ENCODE measurements at regions not wholly inside any gene's neighbourhood (a gene's known extent, or its start where the extent isn't known, plus 50 kb on each side); places are given as distances from the start of the nearest gene placed in this dataset.

DNA sequence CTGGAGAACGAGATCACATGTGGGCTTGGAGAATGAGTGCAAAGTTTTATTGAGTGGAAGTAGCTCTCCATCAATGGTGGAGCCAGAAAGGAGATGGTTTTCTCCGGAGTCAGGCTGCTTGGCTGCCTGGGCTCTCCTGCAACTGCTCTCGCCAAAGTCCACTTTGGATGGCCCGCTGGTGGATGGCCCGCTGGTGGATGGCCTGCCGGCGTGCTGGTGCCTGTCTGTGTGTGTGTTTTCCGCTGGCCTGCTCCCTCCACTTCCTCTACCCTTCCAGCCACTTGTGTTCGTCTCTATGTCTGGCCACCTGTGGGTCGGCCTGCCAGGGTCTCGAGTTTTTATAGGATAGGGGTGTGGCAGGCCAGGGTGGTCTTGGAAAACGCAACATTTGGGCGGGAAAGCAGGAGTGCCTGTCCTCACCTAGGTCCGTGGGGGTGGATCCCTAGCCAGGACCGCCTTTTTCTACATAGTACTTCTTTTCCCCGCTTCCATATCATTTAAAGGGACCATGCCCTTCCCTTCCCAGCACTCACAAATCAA lies 1292.1 kb upstream of the PIK3C3 start:
- DNase-seq (ENCODE audit: low spot score), result no peak

- no peak for DNase-seq (ENCODE audit: low spot score)
These were observed 1301.4 kb upstream of the PIK3C3 start for GRCh38 chr18:40653682-40654081.

DNA sequence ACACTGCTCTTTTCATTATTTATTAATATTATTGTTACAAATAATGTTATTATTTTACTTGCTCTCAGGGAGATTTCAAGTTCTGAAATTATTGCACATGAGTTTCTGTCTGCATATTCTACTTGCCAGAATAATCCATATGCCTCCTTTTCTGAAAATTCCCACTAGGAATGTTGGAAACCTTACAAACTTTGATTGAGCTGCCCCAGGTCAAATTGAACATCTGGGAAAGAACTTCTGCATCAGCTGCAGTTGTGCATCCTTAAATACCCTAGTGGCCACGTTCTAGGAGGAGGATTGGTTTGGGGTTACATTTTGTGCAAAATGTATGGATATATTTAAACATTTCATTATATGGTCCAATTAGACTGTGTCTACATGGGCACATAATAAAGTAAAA lies 1302.7 kb upstream of the PIK3C3 start:
- DNase-seq (ENCODE audit: low spot score), result no peak

- DNase-seq (ENCODE audit: low spot score), result no peak
These were observed 1303.9 kb upstream of the PIK3C3 start for GRCh38 chr18:40651163-40651562.

GRCh38 chr18:40642692-40643229 lies 1312.3 kb upstream of the PIK3C3 start:
- no peak for DNase-seq (ENCODE audit: low spot score)

DNA sequence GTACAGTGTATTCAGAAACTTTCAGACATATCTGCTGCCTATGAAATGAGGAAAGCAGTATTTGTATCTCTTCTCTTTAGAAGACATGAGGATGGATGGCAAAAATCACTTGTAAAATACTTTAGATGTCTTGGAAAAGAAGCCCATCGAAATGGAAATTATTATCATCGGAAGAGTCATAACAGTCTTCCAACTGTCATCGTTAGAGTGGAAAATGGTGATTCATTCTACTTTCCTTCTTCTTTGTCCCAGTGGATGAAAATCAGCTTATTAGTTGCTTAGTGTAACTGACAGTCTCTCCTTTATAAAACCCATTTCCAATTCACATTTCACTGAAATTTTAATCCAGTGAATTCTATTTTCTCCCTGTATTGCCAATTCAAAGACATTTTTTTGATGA lies 1323.7 kb upstream of the PIK3C3 start:
- DNase-seq (ENCODE audit: low spot score), result no peak

DNA sequence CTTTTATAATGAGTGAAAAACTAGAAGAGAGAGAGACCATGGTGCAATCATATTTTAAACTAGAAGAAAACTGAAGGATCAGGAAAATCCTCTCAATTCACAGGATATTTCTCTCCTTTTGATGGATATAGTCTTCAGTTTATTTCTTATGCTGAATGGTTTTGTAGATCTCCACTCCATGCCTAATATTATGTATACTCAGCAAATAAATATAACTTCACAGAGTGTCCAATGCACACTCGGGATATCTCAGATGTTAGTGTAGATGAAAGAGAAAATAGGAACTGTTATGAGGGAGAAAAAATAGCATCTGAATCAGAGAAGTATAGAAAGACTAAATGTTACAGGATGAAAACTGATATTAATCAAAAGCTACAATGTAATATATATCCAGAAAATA lies 1324.5 kb upstream of the PIK3C3 start:
- no peak for DNase-seq (ENCODE audit: low spot score)

DNA sequence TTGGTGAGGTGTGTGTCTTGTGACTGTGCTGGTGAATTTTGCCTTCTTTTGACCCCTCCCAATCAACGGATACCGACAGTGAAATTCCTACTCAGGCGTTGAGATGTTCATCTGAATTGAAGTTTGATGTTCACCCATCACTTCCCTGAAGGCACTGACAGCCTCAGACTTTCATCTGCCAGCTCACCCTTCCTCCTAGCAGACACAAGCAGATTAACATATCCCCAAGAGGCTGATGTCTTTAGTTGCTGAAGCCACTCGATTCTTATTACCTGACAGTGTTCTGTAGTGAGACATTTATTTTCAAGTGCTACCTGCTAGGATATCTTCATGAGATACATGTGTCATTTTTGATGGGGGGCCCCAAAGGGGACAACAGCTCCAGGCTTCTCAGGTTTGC lies 1330.1 kb upstream of the PIK3C3 start:
- DNase-seq (ENCODE audit: low spot score), result no peak

GRCh38 chr18:40613721-40614120 lies 1341.3 kb upstream of the PIK3C3 start:
- DNase-seq (ENCODE audit: low spot score), result no peak

GRCh38 chr18:40612356-40612755 lies 1342.7 kb upstream of the PIK3C3 start:
- DNase-seq (ENCODE audit: low spot score), result no peak

DNA sequence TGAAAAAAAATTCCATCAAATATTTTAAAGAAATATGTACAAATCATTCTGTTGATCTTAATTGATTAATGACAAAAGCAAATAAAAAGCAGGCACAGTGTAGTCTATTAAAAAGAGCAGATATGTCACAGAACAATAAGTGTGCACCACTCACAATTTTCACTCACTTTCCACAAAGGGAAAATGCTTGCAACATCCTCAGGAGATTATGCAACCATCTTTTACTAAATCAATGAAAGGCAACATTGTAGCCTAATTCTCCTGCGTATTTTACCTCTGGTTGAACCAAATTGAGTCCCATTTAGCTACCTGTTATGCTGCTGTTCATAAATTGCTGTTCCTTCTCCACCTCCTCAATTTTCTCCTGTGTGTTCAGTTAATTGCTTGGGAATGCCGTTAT lies 1346.8 kb upstream of the PIK3C3 start:
- no peak for DNase-seq (ENCODE audit: low spot score)

GRCh38 chr18:40607542-40608148 lies 1347.4 kb upstream of the PIK3C3 start:
- no peak for DNase-seq (ENCODE audit: low spot score)

GRCh38 chr18:40606996-40607395 lies 1348.0 kb upstream of the PIK3C3 start:
- DNase-seq (ENCODE audit: low spot score), result no peak

DNA sequence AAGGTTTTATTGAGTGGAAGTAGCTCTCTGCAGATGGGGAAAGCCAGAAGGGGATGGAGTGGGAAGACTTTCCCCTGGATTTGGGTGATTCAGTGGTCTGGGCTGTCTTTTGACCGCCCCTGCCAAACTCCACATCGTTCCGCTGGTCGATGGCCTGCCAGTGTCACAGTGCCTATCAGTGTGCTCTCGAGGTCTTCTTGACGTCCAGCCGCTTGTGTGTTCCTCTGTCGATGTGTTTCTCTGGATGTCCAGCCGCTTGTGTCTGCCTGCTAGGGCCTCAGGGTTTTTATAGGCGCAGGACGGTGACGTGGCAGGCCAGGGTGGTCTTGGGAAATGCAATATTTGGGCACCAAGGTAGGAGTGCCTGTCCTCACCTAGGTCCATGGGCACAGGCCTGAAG lies 1371.4 kb upstream of the PIK3C3 start:
- DNase-seq (ENCODE audit: low spot score), result no peak

DNA sequence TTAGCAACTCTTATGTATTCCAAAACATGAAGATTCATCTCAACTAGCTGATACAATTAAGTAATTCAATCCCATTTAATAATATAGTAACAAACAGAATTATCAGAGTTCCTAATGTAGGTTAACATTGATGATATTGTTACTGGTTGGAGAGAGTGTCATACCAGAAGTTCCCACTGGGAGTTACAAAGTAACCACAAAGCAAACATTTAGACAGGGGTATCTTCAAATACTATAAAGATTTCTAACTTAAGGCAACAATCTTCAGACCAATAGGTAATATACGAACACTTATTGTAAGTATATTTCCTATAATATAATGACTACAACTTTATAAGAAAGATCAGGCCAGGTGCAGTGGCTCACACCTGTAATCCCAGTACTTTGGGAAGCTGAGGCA lies 1372.9 kb upstream of the PIK3C3 start:
- DNase-seq (ENCODE audit: low spot score), result no peak

- DNase-seq (ENCODE audit: low spot score), result no peak
These were observed 1377.1 kb upstream of the PIK3C3 start for GRCh38 chr18:40577981-40578365.

- no peak for DNase-seq (ENCODE audit: low spot score)
These were observed 1377.6 kb upstream of the PIK3C3 start for GRCh38 chr18:40577239-40577980.

DNA sequence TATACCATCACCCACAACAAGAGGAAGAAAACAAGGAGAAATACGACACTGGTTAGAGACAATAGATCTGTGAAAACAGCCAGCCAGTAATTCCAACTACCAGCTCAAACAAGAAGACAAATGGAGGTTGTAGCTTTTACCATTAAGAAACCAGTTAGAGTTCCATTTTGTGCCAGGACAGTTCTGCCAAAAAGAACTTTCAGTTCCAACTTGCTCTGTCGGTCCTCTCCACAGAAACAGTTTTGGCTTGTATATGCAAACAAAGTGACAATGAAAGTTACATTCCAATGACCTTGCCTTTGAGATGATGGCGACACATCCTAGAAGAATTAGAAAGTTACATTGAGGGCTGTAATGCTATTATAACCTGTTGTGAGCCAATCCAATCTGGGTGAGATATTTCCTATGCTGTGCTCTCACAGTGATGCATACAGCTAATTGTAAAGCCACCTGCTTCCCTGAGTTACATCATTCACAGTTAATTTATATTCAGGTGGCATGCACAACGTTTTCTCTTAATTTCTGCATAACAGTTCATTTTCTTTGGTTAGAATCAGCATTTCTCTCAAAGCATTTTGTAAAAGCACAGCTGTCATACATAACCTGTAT lies 1378.4 kb upstream of the PIK3C3 start:
- DNase-seq (ENCODE audit: low spot score), result no peak

DNA sequence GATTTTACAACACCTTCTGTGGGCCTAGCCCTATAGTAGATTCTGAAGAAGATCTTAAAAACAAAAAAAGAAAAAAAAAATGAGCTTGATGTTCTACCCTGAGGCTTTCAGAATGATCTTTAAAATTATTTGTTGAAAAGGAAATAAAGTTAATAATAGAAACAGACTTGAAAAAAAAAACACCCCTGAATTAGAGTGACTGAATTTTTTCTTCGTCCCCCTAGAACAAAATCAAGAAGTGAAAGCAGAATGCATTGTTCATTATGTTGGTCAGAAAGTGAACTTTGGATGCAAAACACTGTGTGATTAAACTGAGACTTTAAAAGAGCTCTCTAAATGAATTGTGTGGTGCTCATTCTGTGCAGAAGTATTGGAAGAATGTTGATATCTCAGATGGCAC lies 1384.4 kb upstream of the PIK3C3 start:
- no peak for DNase-seq (ENCODE audit: low spot score)

GRCh38 chr18:40569605-40570004 lies 1385.4 kb upstream of the PIK3C3 start:
- DNase-seq (ENCODE audit: low spot score), result no peak

GRCh38 chr18:40566510-40566844 lies 1388.6 kb upstream of the PIK3C3 start:
- DNase-seq (ENCODE audit: low spot score), result no peak

DNA sequence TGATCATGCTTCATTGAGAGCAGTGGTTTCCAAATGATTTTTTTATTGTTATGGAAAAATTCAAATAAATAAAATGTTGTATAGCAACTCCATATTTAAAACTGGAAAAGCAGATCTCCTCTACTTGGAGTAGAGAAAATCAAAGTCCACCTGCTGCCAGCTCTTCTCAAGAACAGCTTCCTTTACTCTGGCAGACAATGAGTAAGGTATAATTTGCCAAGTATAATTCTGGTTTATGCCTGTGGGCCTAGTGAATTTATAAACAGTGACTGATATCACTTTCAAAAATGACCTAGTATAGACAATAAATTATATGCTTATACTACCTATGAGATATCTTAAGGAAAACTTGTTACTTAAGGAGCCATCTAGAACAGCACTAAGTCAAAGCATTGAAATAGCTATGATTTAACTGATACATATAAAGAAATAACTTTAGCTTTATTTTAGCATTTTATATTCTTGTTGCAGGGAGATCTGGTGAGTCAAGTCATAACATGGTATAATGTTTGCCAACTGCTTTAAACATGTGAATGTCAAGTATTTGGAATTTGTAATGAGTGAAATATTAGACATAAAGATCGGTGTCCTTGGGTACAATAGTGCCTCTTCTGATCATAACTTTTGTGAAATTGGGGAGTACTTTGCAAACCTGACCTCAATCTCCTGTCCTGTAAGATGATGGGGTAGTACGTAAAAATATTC lies 1389.1 kb upstream of the PIK3C3 start:
- DNase-seq (ENCODE audit: low spot score), result no peak

- DNase-seq (ENCODE audit: low spot score), result no peak
These were observed 1395.5 kb upstream of the PIK3C3 start for GRCh38 chr18:40559556-40559955.
